Mesendoderm (in vitro differentiated cells): ENCODE measurements at regions not wholly inside any gene's neighbourhood (a gene's known extent, or its start where the extent isn't known, plus 50 kb on each side); places are given as distances from the start of the nearest gene placed in this dataset.

Experiments
- DNase-seq: peaks from one replicate; pipeline ENCODE4 v3.0.0; 2013
- H2AK5ac ChIP-seq: 2 replicates; pipeline ENCODE4 v1.6.1; 2013; ENCODE audit warnings: low read length, inconsistent platforms
- H2BK120ac ChIP-seq: 2 replicates; pipeline ENCODE4 v1.6.1; 2013; ENCODE audit warnings: low read depth, mild to moderate bottlenecking, low read length, moderate library complexity, mixed read lengths
- H2BK15ac ChIP-seq: replicated peaks from 2 replicates; pipeline ENCODE4 v1.6.1; 2013; ENCODE audit warnings: low read depth, mild to moderate bottlenecking, moderate library complexity
- H2BK5ac ChIP-seq: 2 replicates; pipeline ENCODE4 v1.6.1; 2013; ENCODE audit warnings: low read length, inconsistent platforms
- H3K18ac ChIP-seq: 2 replicates; pipeline ENCODE4 v1.6.1; 2013; ENCODE audit warnings: mild to moderate bottlenecking, low read length, mixed read lengths
- H3K23ac ChIP-seq: one replicate; pipeline ENCODE4 v1.6.1; 2013; ENCODE audit warnings: low read length
- H3K27ac ChIP-seq: 2 replicates; pipeline ENCODE4 v1.5.1; 2013; ENCODE audit warnings: low read depth, mild to moderate bottlenecking, inconsistent platforms, low read length, moderate library complexity
- H3K27me3 ChIP-seq: 2 replicates; pipeline ENCODE4 v1.6.1; 2013; ENCODE audit warnings: low read length, control low read depth, mild to moderate bottlenecking, inconsistent platforms; ENCODE audit not compliant: insufficient read depth, poor library complexity
- H3K36me3 ChIP-seq: 2 replicates; pipeline ENCODE4 v1.6.1; 2013; ENCODE audit warnings: low read length, inconsistent platforms; ENCODE audit not compliant: control insufficient read depth, insufficient read depth
- H3K4ac ChIP-seq: one replicate; pipeline ENCODE4 v1.6.1; 2013; ENCODE audit warnings: low read depth, mild to moderate bottlenecking, low read length, moderate library complexity
- H3K4me1 ChIP-seq: 2 replicates; pipeline ENCODE4 v1.6.1; 2013; ENCODE audit warnings: low read depth, low read length, inconsistent platforms; ENCODE audit not compliant: control insufficient read depth
- H3K4me2 ChIP-seq: 2 replicates; pipeline ENCODE4 v1.6.1; 2013; ENCODE audit warnings: low read length
- H3K4me3 ChIP-seq: 2 replicates; pipeline ENCODE4 v1.5.1; 2013; ENCODE audit warnings: mild to moderate bottlenecking, low read length
- H3K56ac ChIP-seq: one replicate; pipeline ENCODE4 v1.6.1; 2013; ENCODE audit warnings: low read length
- H3K79me1 ChIP-seq: 2 replicates; pipeline ENCODE4 v1.6.1; 2013; ENCODE audit warnings: low read length, inconsistent platforms
- H3K79me2 ChIP-seq: 2 replicates; pipeline ENCODE4 v1.6.1; 2013; ENCODE audit warnings: mild to moderate bottlenecking, low read length; ENCODE audit not compliant: control insufficient read depth, insufficient read depth
- H3K9ac ChIP-seq: 2 replicates; pipeline ENCODE4 v1.6.1; 2013; ENCODE audit warnings: low read length, inconsistent platforms
- H4K5ac ChIP-seq: one replicate; pipeline ENCODE4 v1.6.1; 2013; ENCODE audit warnings: low read length
- H4K8ac ChIP-seq: one replicate; pipeline ENCODE4 v1.6.1; 2013; ENCODE audit warnings: low read depth, mild to moderate bottlenecking, control low read depth, low read length, moderate library complexity
- WGBS: extraction: QIAGEN DNeasy Blood & Tissue Kit; methylation state at CpG from one replicate; pipeline ENCODE4 v1.1.7; 2013; ENCODE audit warnings: low lambda C conversion rate, missing lambda C conversion rate; ENCODE audit not compliant: insufficient coverage; ENCODE audit errors: extremely low coverage; 5-methylcytosine and 5-hydroxymethylcytosine counted together

- no peak overlapping the region for H4K5ac ChIP-seq
- H4K8ac ChIP-seq, result no peak overlapping the region
- no peak overlapping the region for H2AK5ac ChIP-seq
- no peak overlapping the region for H3K18ac ChIP-seq
- no peaks in the 10 kb centered on the region for H3K27me3 ChIP-seq
- no peaks in the 10 kb centered on the region for H3K36me3 ChIP-seq
- no peak overlapping the region for H3K4me2 ChIP-seq
- DNase-seq, result no peak
- H2BK120ac ChIP-seq, result no peak overlapping the region
- no peak overlapping the region for H3K4ac ChIP-seq
- H3K4me1 ChIP-seq, result peaks cover 2% of the 10 kb centered on the region
- no peaks in the 10 kb centered on the region for H3K79me1 ChIP-seq
- no peak overlapping the region for H2BK5ac ChIP-seq
- H3K56ac ChIP-seq, result no peak overlapping the region
- H3K27ac ChIP-seq, result no peak overlapping the region
- H3K4me3 ChIP-seq, result no peak overlapping the region
- no peak overlapping the region for H3K23ac ChIP-seq
- no peak overlapping the region for H2BK15ac ChIP-seq
- H3K79me2 ChIP-seq, result no peaks in the 10 kb centered on the region
- no peak overlapping the region for H3K9ac ChIP-seq
- no CpG with 5 or more reads among the region's 7 CpGs for WGBS
These were observed 466.7 kb downstream of the TSHZ3 start for GRCh38 chr19:30882411-30883005.

GRCh38 chr19:30881930-30882329 lies 467.3 kb downstream of the TSHZ3 start:
- Histone ChIP-seq H3K18ac (no peak overlapping the region), H3K27ac (no peak overlapping the region), H3K79me2 (no peaks in the 10 kb centered on the region), H2BK5ac (no peak overlapping the region), H2BK120ac (no peak overlapping the region), H3K4me2 (no peak overlapping the region), H3K36me3 (no peaks in the 10 kb centered on the region), H3K56ac (no peak overlapping the region), H4K5ac (no peak overlapping the region), H3K9ac (no peak overlapping the region), H3K23ac (no peak overlapping the region), H3K4me3 (no peak overlapping the region), H3K4ac (no peak overlapping the region), H3K79me1 (no peaks in the 10 kb centered on the region), H4K8ac (no peak overlapping the region), H3K4me1 (peaks cover 2% of the 10 kb centered on the region), H3K27me3 (no peaks in the 10 kb centered on the region), H2AK5ac (no peak overlapping the region), H2BK15ac (no peak overlapping the region)
- no peak for DNase-seq
- no CpG with 5 or more reads among the region's 2 CpGs for WGBS

DNA sequence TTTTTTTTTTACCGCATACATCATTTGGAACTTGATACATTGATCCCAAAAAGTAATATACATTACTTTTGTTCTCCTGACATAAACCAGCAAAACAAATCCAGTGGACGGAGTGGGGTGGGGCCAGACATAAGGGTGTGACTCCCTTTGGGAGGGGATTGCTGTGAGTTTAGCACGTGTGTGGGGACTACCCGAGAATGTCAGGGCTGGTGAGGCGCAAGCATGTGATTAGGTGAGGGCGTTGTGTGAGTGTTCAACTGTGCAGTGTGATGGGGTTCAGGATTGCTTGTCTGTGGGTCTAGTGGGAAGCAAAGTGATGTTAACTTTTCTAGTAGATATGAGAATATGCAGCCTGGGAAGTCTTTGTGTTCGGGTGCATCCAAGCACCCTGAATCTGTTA lies 468.0 kb downstream of the TSHZ3 start:
- Histone ChIP-seq H3K4me2 (no peak overlapping the region), H2BK120ac (no peak overlapping the region), H3K18ac (no peak overlapping the region), H2BK15ac (no peak overlapping the region), H3K23ac (no peak overlapping the region), H3K56ac (no peak overlapping the region), H4K5ac (no peak overlapping the region), H3K27me3 (no peaks in the 10 kb centered on the region), H3K27ac (no peak overlapping the region), H3K4me3 (no peak overlapping the region), H3K79me1 (no peaks in the 10 kb centered on the region), H2AK5ac (no peak overlapping the region), H3K79me2 (no peaks in the 10 kb centered on the region), H3K4me1 (peaks cover 2% of the 10 kb centered on the region), H4K8ac (no peak overlapping the region), H3K4ac (no peak overlapping the region), H2BK5ac (no peak overlapping the region), H3K9ac (no peak overlapping the region), H3K36me3 (no peaks in the 10 kb centered on the region)
- DNase-seq, result no peak
- no CpG with 5 or more reads among the region's 7 CpGs for WGBS

- Histone ChIP-seq H3K18ac (no peak overlapping the region), H2BK120ac (no peak overlapping the region), H3K27ac (no peak overlapping the region), H3K36me3 (no peaks in the 10 kb centered on the region), H4K5ac (no peak overlapping the region), H4K8ac (no peak overlapping the region), H3K9ac (no peak overlapping the region), H3K4me3 (no peak overlapping the region), H3K4me2 (no peak overlapping the region), H3K79me2 (no peaks in the 10 kb centered on the region), H3K79me1 (no peaks in the 10 kb centered on the region), H3K4ac (no peak overlapping the region), H2BK15ac (no peak overlapping the region), H2BK5ac (no peak overlapping the region), H3K27me3 (no peaks in the 10 kb centered on the region), H3K4me1 (no peaks in the 10 kb centered on the region), H3K23ac (no peak overlapping the region), H3K56ac (no peak overlapping the region), H2AK5ac (no peak overlapping the region)
- no CpG with 5 or more reads among the region's 4 CpGs for WGBS
- no peak for DNase-seq
These were observed 468.7 kb downstream of the TSHZ3 start for GRCh38 chr19:30880551-30880950.

GRCh38 chr19:30880151-30880550 lies 469.1 kb downstream of the TSHZ3 start:
- WGBS, result no CpG with 5 or more reads among the region's 4 CpGs
- Histone ChIP-seq H3K27ac (no peak overlapping the region), H3K23ac (no peak overlapping the region), H2BK5ac (no peak overlapping the region), H3K79me2 (no peaks in the 10 kb centered on the region), H3K4me2 (no peak overlapping the region), H2AK5ac (no peak overlapping the region), H3K36me3 (no peaks in the 10 kb centered on the region), H4K5ac (no peak overlapping the region), H3K9ac (no peak overlapping the region), H3K4me3 (no peak overlapping the region), H3K18ac (no peak overlapping the region), H3K79me1 (no peaks in the 10 kb centered on the region), H4K8ac (no peak overlapping the region), H2BK15ac (no peak overlapping the region), H3K27me3 (no peaks in the 10 kb centered on the region), H3K56ac (no peak overlapping the region), H3K4ac (no peak overlapping the region), H2BK120ac (no peak overlapping the region), H3K4me1 (no peaks in the 10 kb centered on the region)
- no peak for DNase-seq

DNA sequence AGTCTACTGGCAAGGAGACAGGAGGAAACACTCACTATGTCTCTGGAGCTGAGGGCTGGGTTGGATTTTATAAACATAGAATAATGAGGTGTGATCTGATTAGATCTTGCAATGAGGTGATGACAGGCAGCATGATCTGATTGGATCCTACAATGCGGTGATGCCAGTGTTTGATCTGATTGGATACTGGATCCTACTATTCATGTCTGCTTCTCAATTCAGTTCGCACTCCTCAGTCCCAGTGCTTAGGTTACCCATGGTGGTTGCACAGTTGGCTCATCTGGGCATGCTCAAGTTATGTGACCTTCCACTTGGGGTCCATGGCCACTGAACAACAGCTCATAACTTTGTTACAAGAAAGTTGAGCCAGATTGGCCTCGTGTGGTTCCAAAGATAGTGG lies 469.5 kb downstream of the TSHZ3 start:
- Histone ChIP-seq H3K18ac (no peak overlapping the region), H2BK15ac (no peak overlapping the region), H3K27me3 (no peaks in the 10 kb centered on the region), H2BK5ac (no peak overlapping the region), H3K9ac (no peak overlapping the region), H3K56ac (no peak overlapping the region), H3K4ac (no peak overlapping the region), H3K79me2 (no peaks in the 10 kb centered on the region), H3K4me3 (no peak overlapping the region), H4K5ac (no peak overlapping the region), H3K23ac (no peak overlapping the region), H3K79me1 (no peaks in the 10 kb centered on the region), H3K36me3 (no peaks in the 10 kb centered on the region), H3K4me1 (no peaks in the 10 kb centered on the region), H2BK120ac (no peak overlapping the region), H3K4me2 (no peak overlapping the region), H2AK5ac (no peak overlapping the region), H3K27ac (no peak overlapping the region), H4K8ac (no peak overlapping the region)
- no peak for DNase-seq
- no CpG with 5 or more reads among the region's 3 CpGs for WGBS
